Activated naive CD4-positive, alpha-beta T cell treated with anti-CD3 and anti-CD28 coated beads for 36 hours (primary cell): ENCODE measurements at regions not wholly inside any gene's neighbourhood (a gene's known extent, or its start where the extent isn't known, plus 50 kb on each side); places are given as distances from the start of the nearest gene placed in this dataset.

Experiments
- CTCF ChIA-PET: fragments of 350-600 bp; sonication (Branson Sonifier 250); formaldehyde crosslinking; loops from one replicate; lab custom pipeline; 2021; ENCODE audit warnings: antibody characterized with exemption; lab: Charles Lee
- DNase-seq: peaks from one replicate; pipeline ENCODE4 v3.0.0-alpha.2; 2020
- H3K27ac Mint-ChIP-seq: one replicate; pipeline ENCODE4 v1.8.0; 2021; ENCODE audit warnings: mild to moderate bottlenecking, mixed read lengths
- H3K27me3 Mint-ChIP-seq: one replicate; pipeline ENCODE4 v1.8.0; 2021; ENCODE audit warnings: low read depth, mixed read lengths
- H3K36me3 Mint-ChIP-seq: one replicate; pipeline ENCODE4 v1.8.0; 2021; ENCODE audit warnings: low read depth, mixed read lengths
- H3K4me1 Mint-ChIP-seq: one replicate; pipeline ENCODE4 v1.8.0; 2021; ENCODE audit warnings: low read depth, mixed read lengths
- H3K4me3 Mint-ChIP-seq: one replicate; pipeline ENCODE4 v1.8.0; 2021; ENCODE audit warnings: mild to moderate bottlenecking, moderate library complexity, mixed read lengths
- H3K9me3 Mint-ChIP-seq: one replicate; pipeline ENCODE4 v1.8.0; 2021; ENCODE audit warnings: mixed read lengths
- intact Hi-C: fragments of 100-400 bp; cut with micrococcal nuclease; formaldehyde crosslinking; loops from one replicate; pipeline ENCODE4 v1.15.1; 2023

DNA sequence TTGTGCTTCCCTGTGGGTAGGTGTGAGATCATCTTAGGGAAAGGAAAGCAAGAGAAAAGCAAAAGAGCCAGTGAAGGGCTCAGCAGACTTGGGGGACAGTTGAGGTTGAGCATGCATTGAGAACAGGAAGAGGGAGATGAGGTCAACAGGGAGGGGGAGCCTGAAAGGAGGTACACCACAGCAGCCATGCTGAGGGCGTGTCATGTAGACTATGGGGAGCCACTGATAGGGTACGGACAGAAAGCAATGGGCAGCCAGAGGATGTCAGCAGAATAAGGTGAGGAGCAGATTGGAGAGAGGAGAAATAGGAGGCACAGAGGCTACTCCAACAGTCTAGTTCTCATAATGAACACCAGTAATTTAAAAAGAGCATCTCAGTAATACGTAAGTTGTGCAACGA lies 351.1 kb upstream of the HTR1E start:
- Mint-ChIP-seq H3K4me1 (no peaks in the 10 kb centered on the region), H3K9me3 (peaks cover 33% of the 10 kb centered on the region), H3K27ac (no peak overlapping the region), H3K36me3 (no peaks in the 10 kb centered on the region), H3K27me3 (no peaks in the 10 kb centered on the region), H3K4me3 (no peak overlapping the region)
- no peak for DNase-seq
- intact Hi-C loops, result no loop called here
- CTCF ChIA-PET, result no interaction called here

DNA sequence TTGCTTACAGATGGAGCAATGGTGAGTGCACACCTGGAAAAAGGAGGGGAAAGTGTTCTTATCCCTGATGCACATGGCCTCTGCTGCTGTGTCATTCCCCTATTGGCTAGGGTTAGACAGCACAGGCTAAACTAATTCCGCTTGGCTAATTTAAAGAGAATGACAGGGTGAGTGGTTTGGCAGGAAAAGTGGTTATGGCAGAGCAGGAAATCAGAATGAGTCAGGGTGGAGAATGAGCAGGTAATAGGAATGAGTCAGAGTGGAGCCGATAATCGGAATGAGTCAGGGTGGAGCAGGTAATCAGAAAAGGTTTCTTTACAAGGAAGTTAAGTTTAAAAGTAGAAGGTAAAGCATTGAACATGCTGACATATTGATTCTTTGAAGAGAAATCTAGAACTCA lies 355.5 kb upstream of the HTR1E start:
- intact Hi-C loops, result no loop called here
- CTCF ChIA-PET, result no interaction called here
- DNase-seq, result no peak
- no peak overlapping the region for H3K27ac Mint-ChIP-seq
- H3K4me1 Mint-ChIP-seq, result no peaks in the 10 kb centered on the region
- no peaks in the 10 kb centered on the region for H3K36me3 Mint-ChIP-seq
- no peak overlapping the region for H3K4me3 Mint-ChIP-seq
- H3K27me3 Mint-ChIP-seq, result no peaks in the 10 kb centered on the region
- peaks cover 55% of the 10 kb centered on the region for H3K9me3 Mint-ChIP-seq

DNA sequence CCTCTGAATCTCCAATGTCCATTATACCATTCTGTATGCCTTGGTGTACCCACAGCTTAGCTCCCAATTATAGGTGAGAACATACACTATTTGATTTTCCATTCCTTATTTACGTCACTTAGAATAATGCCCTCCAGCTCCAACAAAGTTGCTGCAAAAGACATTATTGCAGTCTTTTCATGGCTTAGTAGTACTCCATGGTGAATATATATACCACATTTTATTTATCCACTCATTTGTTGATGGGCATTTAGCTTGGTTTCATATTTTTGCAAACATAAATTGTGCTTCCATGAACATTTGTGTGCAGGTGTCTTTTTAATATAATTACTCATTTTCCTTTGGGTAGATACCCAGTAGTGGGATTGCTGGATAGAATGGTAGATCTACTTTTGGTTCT lies 374.1 kb upstream of the HTR1E start:
- Mint-ChIP-seq H3K9me3 (peaks cover 8% of the 10 kb centered on the region), H3K27ac (no peak overlapping the region), H3K4me3 (no peak overlapping the region), H3K27me3 (no peaks in the 10 kb centered on the region), H3K36me3 (no peaks in the 10 kb centered on the region), H3K4me1 (no peaks in the 10 kb centered on the region)
- intact Hi-C loops, result no loop called here
- no peak for DNase-seq
- CTCF ChIA-PET, result no interaction called here

DNA sequence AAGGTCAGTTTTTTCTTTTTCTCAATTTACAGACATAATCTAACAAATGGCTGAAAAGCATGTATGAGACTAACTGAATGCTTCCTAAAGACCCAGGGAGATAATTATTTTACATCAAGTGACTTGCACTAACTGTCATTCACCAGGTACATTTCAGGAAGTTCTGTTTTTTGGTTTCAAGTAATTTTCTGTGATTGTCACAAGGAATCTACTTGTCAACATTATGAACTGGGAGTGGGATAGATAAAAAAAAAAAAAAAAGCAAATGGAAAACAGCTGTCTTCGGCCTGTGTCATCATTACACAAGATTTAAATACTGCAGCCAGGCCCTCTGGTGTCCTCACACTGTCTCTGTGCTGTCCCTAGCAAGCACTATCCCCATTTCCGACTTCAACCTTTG lies 379.0 kb upstream of the HTR1E start:
- Mint-ChIP-seq H3K9me3 (no peaks in the 10 kb centered on the region), H3K27me3 (no peaks in the 10 kb centered on the region), H3K4me3 (no peak overlapping the region), H3K4me1 (no peaks in the 10 kb centered on the region), H3K36me3 (no peaks in the 10 kb centered on the region), H3K27ac (no peak overlapping the region)
- no peak for DNase-seq
- CTCF ChIA-PET, result no interaction called here
- intact Hi-C loops, result no loop called here

DNA sequence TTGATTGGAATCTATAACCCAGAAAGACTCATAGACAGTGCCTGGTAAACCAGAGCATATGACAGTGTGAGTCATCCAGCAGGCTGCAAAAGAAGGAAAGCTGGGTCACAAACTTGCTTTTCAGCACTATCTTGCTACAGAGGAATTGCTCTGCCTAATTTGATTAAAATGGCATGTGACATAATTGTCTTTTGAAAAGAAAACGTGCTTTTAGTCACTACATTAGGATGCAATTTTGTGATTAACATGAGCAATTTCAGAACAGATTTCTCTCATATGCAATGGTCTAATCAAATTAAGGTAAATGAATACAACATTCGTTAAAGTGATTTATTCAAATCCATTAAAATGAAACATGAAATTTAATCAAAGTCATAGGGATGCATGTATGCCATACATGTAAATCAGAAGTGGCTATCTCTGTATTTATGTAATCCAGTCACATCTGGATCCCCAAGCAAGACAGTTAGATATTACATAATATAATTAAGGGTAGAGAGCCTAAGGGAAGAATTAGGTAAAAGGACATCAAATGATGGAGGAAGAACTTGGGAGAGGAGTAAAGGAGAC lies 400.0 kb upstream of the HTR1E start:
- Mint-ChIP-seq H3K4me3 (no peak overlapping the region), H3K27me3 (no peaks in the 10 kb centered on the region), H3K27ac (no peak overlapping the region), H3K9me3 (peaks cover 7% of the 10 kb centered on the region), H3K4me1 (no peaks in the 10 kb centered on the region), H3K36me3 (no peaks in the 10 kb centered on the region)
- CTCF ChIA-PET, result no interaction called here
- no peak for DNase-seq
- intact Hi-C loops, result no loop called here

DNA sequence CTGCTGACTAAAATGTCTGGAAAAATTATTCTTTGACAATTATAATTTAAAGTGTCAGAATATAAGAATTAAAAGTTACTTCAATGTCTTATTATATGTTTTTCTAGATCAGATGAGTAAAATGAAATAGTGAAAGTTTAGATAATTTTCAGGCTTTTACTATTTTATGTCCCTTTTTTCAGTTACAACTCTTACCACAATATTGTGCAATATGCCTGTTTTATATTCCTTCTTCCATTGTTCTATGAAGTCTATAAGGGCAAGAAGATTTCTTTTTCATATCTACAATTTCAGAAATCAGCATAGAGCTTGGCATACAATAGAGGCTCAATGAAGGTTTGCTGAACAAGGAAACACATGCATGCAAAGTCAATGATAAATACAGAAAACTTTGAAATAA lies 401.2 kb upstream of the HTR1E start:
- H3K27ac Mint-ChIP-seq, result no peak overlapping the region
- peaks cover 5% of the 10 kb centered on the region for H3K9me3 Mint-ChIP-seq
- no peak for DNase-seq
- intact Hi-C loops, result no loop called here
- CTCF ChIA-PET, result interaction anchor here (0.7 kb wide), 1 partner anchor 839 kb away, joined by 4 read pairs; no protein-coding TSS in a partner anchor
- no peaks in the 10 kb centered on the region for H3K27me3 Mint-ChIP-seq
- H3K4me1 Mint-ChIP-seq, result no peaks in the 10 kb centered on the region
- no peaks in the 10 kb centered on the region for H3K36me3 Mint-ChIP-seq
- H3K4me3 Mint-ChIP-seq, result no peak overlapping the region

GRCh38 chr6:86535100-86535499 lies 402.2 kb upstream of the HTR1E start:
- Mint-ChIP-seq H3K36me3 (no peaks in the 10 kb centered on the region), H3K27me3 (no peaks in the 10 kb centered on the region), H3K4me1 (no peaks in the 10 kb centered on the region), H3K9me3 (peaks cover 4% of the 10 kb centered on the region), H3K27ac (no peak overlapping the region), H3K4me3 (no peak overlapping the region)
- intact Hi-C loops, result no loop called here
- DNase-seq, result no peak
- CTCF ChIA-PET, result no interaction called here

DNA sequence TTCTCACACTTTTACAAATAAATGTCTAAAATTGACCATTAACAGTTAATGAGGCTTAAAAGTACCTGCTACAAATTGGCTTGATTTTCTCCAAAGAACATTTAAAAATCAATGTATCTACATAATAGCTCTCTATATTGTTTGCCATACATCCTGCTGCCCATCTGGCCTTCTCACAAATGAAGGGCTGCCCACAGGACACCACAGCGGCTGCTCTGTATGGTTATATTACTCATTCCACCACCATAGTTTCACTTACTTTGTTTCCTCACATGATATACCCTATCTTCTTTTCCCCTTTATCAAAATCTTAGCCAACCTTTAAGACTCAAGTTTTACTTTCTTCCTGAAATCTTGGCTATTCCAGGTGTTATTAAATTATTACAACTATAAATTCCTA lies 407.7 kb upstream of the HTR1E start:
- Mint-ChIP-seq H3K4me1 (no peaks in the 10 kb centered on the region), H3K9me3 (peaks cover 10% of the 10 kb centered on the region), H3K4me3 (no peak overlapping the region), H3K27me3 (no peaks in the 10 kb centered on the region), H3K36me3 (no peaks in the 10 kb centered on the region), H3K27ac (no peak overlapping the region)
- DNase-seq, result no peak
- intact Hi-C loops, result no loop called here
- CTCF ChIA-PET, result no interaction called here

GRCh38 chr6:86526238-86526637 lies 411.1 kb upstream of the HTR1E start:
- no peak overlapping the region for H3K27ac Mint-ChIP-seq
- CTCF ChIA-PET, result no interaction called here
- H3K36me3 Mint-ChIP-seq, result no peaks in the 10 kb centered on the region
- H3K4me3 Mint-ChIP-seq, result no peak overlapping the region
- no peaks in the 10 kb centered on the region for H3K27me3 Mint-ChIP-seq
- no peak for DNase-seq
- intact Hi-C loops, result no loop called here
- H3K9me3 Mint-ChIP-seq, result peaks cover 11% of the 10 kb centered on the region
- no peaks in the 10 kb centered on the region for H3K4me1 Mint-ChIP-seq

- H3K36me3 Mint-ChIP-seq, result no peaks in the 10 kb centered on the region
- no peak for DNase-seq
- CTCF ChIA-PET, result interaction anchor here (0.7 kb wide), 1 partner anchor 97 kb away, joined by 3 read pairs; no protein-coding TSS in a partner anchor
- H3K9me3 Mint-ChIP-seq, result no peaks in the 10 kb centered on the region
- no peak overlapping the region for H3K4me3 Mint-ChIP-seq
- H3K4me1 Mint-ChIP-seq, result no peaks in the 10 kb centered on the region
- H3K27me3 Mint-ChIP-seq, result no peaks in the 10 kb centered on the region
- no peak overlapping the region for H3K27ac Mint-ChIP-seq
- intact Hi-C loops, result no loop called here
Measured at GRCh38 chr6:86516087-86516486, 421.2 kb upstream of the HTR1E start.

GRCh38 chr6:86511962-86512361 lies 425.4 kb upstream of the HTR1E start:
- H3K36me3 Mint-ChIP-seq, result no peaks in the 10 kb centered on the region
- H3K4me3 Mint-ChIP-seq, result no peak overlapping the region
- CTCF ChIA-PET, result no interaction called here
- H3K27ac Mint-ChIP-seq, result no peak overlapping the region
- no peaks in the 10 kb centered on the region for H3K4me1 Mint-ChIP-seq
- intact Hi-C loops, result no loop called here
- no peak for DNase-seq
- H3K9me3 Mint-ChIP-seq, result no peaks in the 10 kb centered on the region
- no peaks in the 10 kb centered on the region for H3K27me3 Mint-ChIP-seq

GRCh38 chr6:86508230-86508629 lies 429.1 kb upstream of the HTR1E start:
- Mint-ChIP-seq H3K27ac (no peak overlapping the region), H3K4me3 (no peak overlapping the region), H3K4me1 (no peaks in the 10 kb centered on the region), H3K36me3 (no peaks in the 10 kb centered on the region), H3K9me3 (peaks cover 3% of the 10 kb centered on the region), H3K27me3 (no peaks in the 10 kb centered on the region)
- DNase-seq, result no peak
- CTCF ChIA-PET, result no interaction called here
- intact Hi-C loops, result no loop called here

GRCh38 chr6:86502497-86502896 lies 434.8 kb upstream of the HTR1E start:
- no peaks in the 10 kb centered on the region for H3K27me3 Mint-ChIP-seq
- H3K9me3 Mint-ChIP-seq, result peaks cover 6% of the 10 kb centered on the region
- no peaks in the 10 kb centered on the region for H3K36me3 Mint-ChIP-seq
- H3K27ac Mint-ChIP-seq, result no peak overlapping the region
- intact Hi-C loops, result no loop called here
- CTCF ChIA-PET, result no interaction called here
- H3K4me3 Mint-ChIP-seq, result no peak overlapping the region
- DNase-seq, result no peak
- no peaks in the 10 kb centered on the region for H3K4me1 Mint-ChIP-seq

DNA sequence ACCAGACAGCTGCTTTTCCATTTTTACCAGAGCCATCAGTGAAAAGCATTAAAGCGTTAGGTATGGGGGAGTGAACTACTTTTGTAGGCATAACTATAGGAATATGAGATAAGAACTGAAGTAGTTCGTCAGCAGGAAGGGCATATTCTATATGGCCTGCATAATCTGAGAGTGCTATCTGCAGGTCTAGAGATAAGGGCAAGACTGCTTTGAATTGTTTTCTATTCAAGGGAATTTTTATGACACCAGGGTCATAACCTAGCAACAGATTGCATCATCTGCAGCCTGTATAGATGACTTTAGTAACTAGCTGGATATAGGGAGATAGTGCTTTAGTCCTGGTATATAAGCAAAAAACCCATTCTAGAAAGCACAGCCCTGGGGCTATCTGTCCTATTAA lies 437.3 kb upstream of the HTR1E start:
- no peaks in the 10 kb centered on the region for H3K4me1 Mint-ChIP-seq
- peaks cover 12% of the 10 kb centered on the region for H3K9me3 Mint-ChIP-seq
- no peaks in the 10 kb centered on the region for H3K36me3 Mint-ChIP-seq
- intact Hi-C loops, result no loop called here
- H3K27me3 Mint-ChIP-seq, result no peaks in the 10 kb centered on the region
- no peak overlapping the region for H3K27ac Mint-ChIP-seq
- H3K4me3 Mint-ChIP-seq, result no peak overlapping the region
- DNase-seq, result no peak
- CTCF ChIA-PET, result no interaction called here
